Neutrophil (primary cell): ENCODE measurements at regions not wholly inside any gene's neighbourhood (a gene's known extent, or its start where the extent isn't known, plus 50 kb on each side); places are given as distances from the start of the nearest gene placed in this dataset.

Experiments used
- H3K27ac ChIP-seq: fragments of 200-600 bp; sonication (generic); 2 replicates; pipeline ENCODE4 v1.5.1; 2016; ENCODE audit warnings: mild to moderate bottlenecking, moderate library complexity
- H3K27me3 ChIP-seq: fragments of 200-600 bp; sonication (generic); 2 replicates; pipeline ENCODE4 v1.6.0; 2016; ENCODE audit warnings: mild to moderate bottlenecking
- H3K36me3 ChIP-seq: fragments of 200-600 bp; sonication (generic); 2 replicates; pipeline ENCODE4 v1.5.1; 2017
- H3K4me1 ChIP-seq, 2 experiments: fragments of 200-600 bp in 1 of 2; sonication (generic) in 1 of 2; 1 replicate in 1 of 2; 2 replicates in 1 of 2; pipeline versions ENCODE4 v1.5.1 to v1.6.1; 2013 to 2016; ENCODE audit warnings: low read depth in 1 of 2, low read length in 1 of 2, mild to moderate bottlenecking in 1 of 2, moderate library complexity in 1 of 2; ENCODE audit not compliant: control insufficient read depth in 1 of 2, insufficient read depth in 1 of 2
- H3K4me3 ChIP-seq, 2 experiments: fragments of 200-600 bp in 1 of 2; sonication (generic) in 1 of 2; 1 replicate in 1 of 2; 2 replicates in 1 of 2; pipeline ENCODE4 v1.5.1; 2013 to 2016; ENCODE audit warnings: low read depth in 1 of 2, low read length in 1 of 2, mild to moderate bottlenecking in 1 of 2, moderate library complexity in 1 of 2
- H3K9me3 ChIP-seq: fragments of 200-600 bp; sonication (generic); 2 replicates; pipeline ENCODE4 v1.5.1; 2016
- CTCF ChIP-seq: fragments of 200-600 bp; sonication (generic); IDR thresholded peaks from 2 replicates; pipeline ENCODE4 v1.5.1; 2016; ENCODE audit warnings: antibody characterized with exemption

DNA sequence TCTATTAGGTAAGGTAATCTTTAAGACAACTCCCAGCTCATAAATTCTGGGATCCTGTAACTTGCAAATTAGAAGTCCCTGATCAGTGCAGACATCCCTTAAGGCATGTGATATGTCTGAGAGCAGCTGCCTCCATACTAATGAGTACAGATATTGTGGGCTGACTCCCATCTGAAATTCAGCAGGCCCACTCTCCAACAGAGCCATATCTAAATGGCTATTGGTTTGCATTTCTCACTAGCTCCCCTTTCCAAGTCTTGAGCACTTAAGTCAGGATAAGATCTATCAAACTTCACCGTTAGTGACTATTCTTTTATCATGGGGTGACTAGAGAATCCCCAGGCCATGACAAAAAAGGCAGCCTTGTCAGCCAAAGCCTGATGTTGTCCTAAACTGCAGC is 785.4 kb downstream of the IPMK start:
- Histone ChIP-seq H3K27ac (no peak overlapping the region), H3K27me3 (no peaks in the 10 kb centered on the region), H3K9me3 (no peaks in the 10 kb centered on the region), H3K4me1 (no peaks in the 10 kb centered on the region), H3K4me3 (no peak overlapping the region), H3K36me3 (no peaks in the 10 kb centered on the region)
- TF ChIP-seq CTCF, result no peak

- Histone ChIP-seq H3K4me3 (no peak overlapping the region), H3K4me1 (no peaks in the 10 kb centered on the region), H3K36me3 (no peaks in the 10 kb centered on the region), H3K27me3 (no peaks in the 10 kb centered on the region), H3K9me3 (no peaks in the 10 kb centered on the region), H3K27ac (no peak overlapping the region)
- TF ChIP-seq CTCF, result no peak
Observed at GRCh38 chr10:57472823-57473619, 794.7 kb downstream of the IPMK start.

DNA sequence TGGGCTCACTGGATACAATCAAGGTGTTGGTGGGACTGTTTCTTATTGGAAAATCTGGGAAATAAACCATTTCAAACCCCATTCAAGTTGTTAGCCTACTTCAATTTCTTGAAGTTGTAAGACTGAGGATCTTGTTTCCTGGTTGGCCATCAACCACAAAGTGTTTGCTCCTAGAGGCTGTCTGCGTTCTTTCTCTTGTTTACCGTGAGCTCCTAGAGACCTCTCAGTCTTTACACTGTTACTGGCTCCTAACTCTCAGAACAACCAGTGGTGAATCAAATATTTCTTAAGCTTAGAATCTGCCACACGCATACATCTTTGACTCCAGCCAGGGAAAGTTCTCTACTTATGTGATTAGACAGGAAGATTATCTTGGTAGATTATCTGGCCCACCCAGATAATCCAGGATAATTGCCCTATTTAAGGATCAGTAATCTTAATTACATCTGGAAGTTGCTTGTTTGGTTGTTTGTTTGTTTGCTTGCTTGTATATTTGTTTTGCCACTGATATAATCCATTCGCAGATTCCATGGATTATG is 798.7 kb downstream of the IPMK start:
- Histone ChIP-seq H3K27ac (no peak overlapping the region), H3K9me3 (no peaks in the 10 kb centered on the region), H3K4me3 (no peak overlapping the region), H3K36me3 (no peaks in the 10 kb centered on the region), H3K4me1 (no peaks in the 10 kb centered on the region), H3K27me3 (no peaks in the 10 kb centered on the region)
- TF ChIP-seq CTCF, result no peak

DNA sequence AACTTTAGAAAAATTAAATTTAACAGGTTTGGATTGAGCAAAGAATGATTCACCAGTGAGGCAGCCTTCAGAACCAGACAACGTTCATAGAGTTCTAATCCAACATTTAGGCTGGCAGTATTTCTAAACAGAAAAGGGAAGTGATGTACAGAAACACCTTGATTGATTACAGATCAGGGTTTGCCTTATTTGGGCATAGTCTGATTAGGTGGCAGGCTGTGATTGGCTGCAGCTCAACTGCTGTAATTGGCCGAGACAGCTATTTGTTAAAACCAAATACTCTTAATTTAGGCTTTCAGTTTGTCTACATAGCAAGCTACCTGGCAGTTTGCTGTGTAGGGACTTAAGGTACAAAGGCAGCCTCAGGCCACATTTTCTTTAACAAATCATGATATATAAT is 802.5 kb downstream of the IPMK start:
- Histone ChIP-seq H3K9me3 (no peaks in the 10 kb centered on the region), H3K27ac (no peak overlapping the region), H3K36me3 (no peaks in the 10 kb centered on the region), H3K27me3 (no peaks in the 10 kb centered on the region), H3K4me3 (no peak overlapping the region), H3K4me1 (no peaks in the 10 kb centered on the region)
- TF ChIP-seq CTCF, result no peak

DNA sequence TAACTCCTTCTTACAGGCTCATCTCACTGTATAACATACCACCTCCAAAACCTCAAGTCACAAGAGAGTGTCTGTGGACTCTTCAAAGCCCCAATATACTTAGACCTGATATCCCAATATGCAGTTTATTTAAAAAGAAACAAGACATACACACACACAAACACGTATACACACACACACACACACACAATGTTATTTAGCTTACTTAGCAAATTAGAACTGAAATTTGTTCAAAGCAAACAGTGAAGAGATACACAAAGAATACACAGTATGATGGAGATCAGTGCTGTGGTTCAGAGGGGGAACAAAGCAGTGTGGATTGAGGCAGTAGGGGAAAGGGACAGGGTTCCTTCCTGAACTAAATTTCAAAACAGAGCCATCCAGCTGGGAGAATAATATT is 807.2 kb downstream of the IPMK start:
- Histone ChIP-seq H3K4me3 (no peak overlapping the region), H3K27me3 (no peaks in the 10 kb centered on the region), H3K9me3 (no peaks in the 10 kb centered on the region), H3K27ac (no peak overlapping the region), H3K4me1 (no peaks in the 10 kb centered on the region), H3K36me3 (no peaks in the 10 kb centered on the region)
- TF ChIP-seq CTCF, result no peak
